HepG2 (cell line): ENCODE measurements at regions not wholly inside any gene's neighbourhood (a gene's known extent, or its start where the extent isn't known, plus 50 kb on each side); places are given as distances from the start of the nearest gene placed in this dataset.

ENCODE experiments used
- ATAC-seq: fragments of 200-7000 bp; cut with Tn5 transposase; 3 replicates; pipeline ENCODE4 v1.9.1; 2020; ENCODE audit warnings: mild to moderate bottlenecking, moderate library complexity
- BruUV-seq: library from RNA; stranded (reverse); fragments of 400-500 nt; replicated peaks from 2 replicates; lab custom pipeline; 2021; lab: Mats Ljungman, UMichigan
- CTCF ChIA-PET: fragments of 300-600 bp; formaldehyde crosslinking; extraction: SDS; loops from one replicate; lab custom pipeline; 2021; ENCODE audit warnings: low total read pairs, inconsistent platforms, low intra/inter-chr PET ratio; lab: Yijun Ruan, JAX
- POLR2A ChIA-PET: fragments of 350-600 bp; sonication (Branson Sonifier 250); formaldehyde crosslinking; loops from one replicate; lab custom pipeline; 2020; ENCODE audit warnings: antibody characterized with exemption, inconsistent platforms; lab: Yijun Ruan, JAX
- DNase-seq: peaks from one replicate; pipeline ENCODE4 v3.0.0-alpha.2; 2015; ENCODE audit warnings: low spot score
- FAIRE-seq: peaks from 3 replicates; lab custom pipeline; 2011; peaks lifted over from hg19 to GRCh38; lab: Jason Lieb, UNC
- H2AFZ ChIP-seq: one replicate; pipeline ENCODE4 v1.6.1; 2011; ENCODE audit warnings: low read length, inconsistent platforms
- H3K27ac ChIP-seq: fragments of 300-600 bp; 3 replicates; pipeline ENCODE4 v1.8.0; 2011; ENCODE audit warnings: mixed run types, mild to moderate bottlenecking, mixed read lengths, low read length, inconsistent platforms; ENCODE audit not compliant: insufficient read depth; ENCODE audit errors: extremely low read length
- H3K27me3 ChIP-seq, 2 experiments: fragments of 200-600 bp in 1 of 2; 2 replicates in 1 of 2; 3 replicates in 1 of 2; pipeline versions ENCODE4 v1.6.0 to v1.8.0; 2011; ENCODE audit warnings: low read length in 2 of 2, mild to moderate bottlenecking in 2 of 2, moderate library complexity in 2 of 2, inconsistent platforms in 1 of 2; ENCODE audit not compliant: insufficient read depth in 2 of 2, control insufficient read depth in 1 of 2
- H3K36me3 ChIP-seq, 2 experiments: fragments of 200-600 bp in 1 of 2; replicated peaks in 1 of 2; 2 replicates in 1 of 2; 3 replicates in 1 of 2; pipeline versions ENCODE4 v1.5.1 to v1.8.0; 2011; ENCODE audit warnings: low read length in 2 of 2, inconsistent platforms in 1 of 2; ENCODE audit not compliant: insufficient read depth in 2 of 2, control insufficient read depth in 1 of 2
- H3K4me1 ChIP-seq: 2 replicates; pipeline ENCODE4 v1.5.1; 2012; ENCODE audit warnings: low read length, inconsistent platforms; ENCODE audit not compliant: insufficient read depth
- H3K4me2 ChIP-seq: 2 replicates; pipeline ENCODE4 v1.6.0; 2011; ENCODE audit warnings: low read depth, low read length, inconsistent platforms
- H3K4me3 ChIP-seq, 3 experiments: fragments of 200-600 bp in 1 of 3; sonication (generic), shearing (Covaris generic) in 1 of 3; replicated peaks in 1 of 3; 2 replicates each; pipeline ENCODE4 v1.5.1; 2011 to 2016; ENCODE audit warnings: low read length in 3 of 3, inconsistent platforms in 2 of 3, low read depth in 2 of 3, mild to moderate bottlenecking in 2 of 3, control low read depth in 1 of 3, mixed read lengths in 1 of 3; ENCODE audit not compliant: insufficient read depth in 1 of 3
- H3K79me2 ChIP-seq: one replicate; pipeline ENCODE4 v1.6.1; 2011; ENCODE audit warnings: low read length, inconsistent platforms; ENCODE audit not compliant: insufficient read depth
- H3K9ac ChIP-seq: 2 replicates; pipeline ENCODE4 v1.6.0; 2011; ENCODE audit warnings: mild to moderate bottlenecking, low read depth, low read length, inconsistent platforms; ENCODE audit not compliant: insufficient read depth
- H3K9me3 ChIP-seq: 2 replicates; pipeline ENCODE4 v1.5.1; 2012; ENCODE audit warnings: mild to moderate bottlenecking, low read length
- H4K20me1 ChIP-seq: 2 replicates; pipeline ENCODE4 v1.6.0; 2011; ENCODE audit warnings: inconsistent platforms, mild to moderate bottlenecking, low read length, moderate library complexity; ENCODE audit not compliant: insufficient read depth
- AKAP8 ChIP-seq: sonication (generic); formaldehyde crosslinking; IDR thresholded peaks from 2 replicates; pipeline ENCODE4 v1.5.1; 2020; ENCODE audit warnings: mild to moderate bottlenecking, missing genetic modification reagents
- ELF1 ChIP-seq: sonication (generic); formaldehyde crosslinking; IDR thresholded peaks from 2 replicates; pipeline ENCODE4 v1.4.0; 2020; ENCODE audit warnings: missing genetic modification reagents
- GATAD1 ChIP-seq: IDR thresholded peaks from 2 replicates; pipeline ENCODE4 v1.6.1; 2016; ENCODE audit warnings: missing genetic modification reagents, missing compliant biosample characterization
- JUNB ChIP-seq: sonication (generic); formaldehyde crosslinking; IDR thresholded peaks from 2 replicates; pipeline ENCODE4 v1.8.0; 2022; ENCODE audit warnings: missing genetic modification reagents, mild to moderate bottlenecking, borderline replicate concordance
- MEIS2 ChIP-seq: sonication (generic); formaldehyde crosslinking; IDR thresholded peaks from 2 replicates; pipeline ENCODE4 v1.9.0; 2021; ENCODE audit warnings: mild to moderate bottlenecking, missing genetic modification reagents
- MIER3 ChIP-seq: IDR thresholded peaks from 2 replicates; pipeline ENCODE4 v1.6.1; 2016; ENCODE audit warnings: missing compliant biosample characterization, borderline replicate concordance
- POLR2AphosphoS2 ChIP-seq: IDR thresholded peaks from 2 replicates; pipeline ENCODE4 v1.6.1; 2011; ENCODE audit warnings: low read depth, low read length, improper control_type of control experiment
- SIN3B ChIP-seq: fragments of 150-350 bp; IDR thresholded peaks from 2 replicates; pipeline ENCODE4 v1.6.1; 2014; ENCODE audit warnings: low read length
- ZC3H4 ChIP-seq: sonication (generic); formaldehyde crosslinking; IDR thresholded peaks from 2 replicates; pipeline ENCODE4 v1.4.0; 2020; ENCODE audit warnings: missing genetic modification reagents, borderline replicate concordance
- ZNF275 ChIP-seq: sonication (generic); formaldehyde crosslinking; IDR thresholded peaks from 2 replicates; pipeline ENCODE4 v1.8.0; 2022; ENCODE audit warnings: missing genetic modification reagents, mild to moderate bottlenecking, inconsistent platforms, borderline replicate concordance
- ZNF589 ChIP-seq: sonication (generic); formaldehyde crosslinking; conservative IDR thresholded peaks from 2 replicates; pipeline ENCODE4 v1.8.0; 2022; ENCODE audit warnings: mild to moderate bottlenecking, moderate library complexity, missing genetic modification reagents
- WGBS: methylation state at CpG from one replicate; pipeline ENCODE4 v1.1.6; 2017; ENCODE audit warnings: low lambda C conversion rate; 5-methylcytosine and 5-hydroxymethylcytosine counted together
- in situ Hi-C: cut with HindIII; loops from 2 replicates; pipeline ENCODE4 v1.10.0; 2017; ENCODE audit warnings: low pct_unique_long_range_greater_than_20kb; ENCODE audit not compliant: extremely low pct_ligation_motif_present
- intact Hi-C: fragments of 100-400 bp; cut with micrococcal nuclease; formaldehyde crosslinking; loops from one replicate; pipeline ENCODE4 v1.10.0; 2022; ENCODE audit not compliant: unreplicated experiment

DNA sequence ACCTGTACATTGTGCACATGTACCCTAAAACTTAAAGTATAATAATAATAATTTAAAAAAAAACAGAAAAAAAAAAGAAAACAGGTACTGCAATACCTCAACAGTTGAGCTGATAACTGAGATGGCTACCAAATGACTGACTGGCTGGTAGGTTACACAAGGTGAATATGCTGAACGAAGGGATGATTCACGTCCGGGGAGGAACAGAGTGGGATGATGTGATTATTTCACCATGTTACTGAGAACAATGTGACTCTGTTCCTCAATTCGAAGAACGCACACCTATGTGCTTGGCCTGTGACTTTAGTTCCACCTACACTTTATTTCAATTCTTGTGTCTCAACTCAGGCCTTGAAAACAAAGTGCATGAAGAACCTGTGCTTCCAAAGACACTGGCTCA, 111.7 kb downstream of the CXXC4 start:
- H3K4me3 ChIP-seq, result no peak overlapping the region
- peak; percentile 1 for DNase-seq
- no peaks in the 10 kb centered on the region for H4K20me1 ChIP-seq
- H3K27me3 ChIP-seq, result no peaks in the 10 kb centered on the region
- no peaks in the 10 kb centered on the region for H3K9me3 ChIP-seq
- intact Hi-C loops (loop anchor here (10.0 kb wide), 1 partner anchor 112 kb away; the partner anchor contains the start of gene CXXC4), in situ Hi-C loops (no loop called here)
- no TSS peak for BruUV-seq
- 30% methylated on average over 5 of the region's 5 CpGs for WGBS
- H2AFZ ChIP-seq, result no peak overlapping the region
- ChIA-PET POLR2A (no interaction called here), CTCF (no interaction called here)
- no peak for FAIRE-seq
- H3K9ac ChIP-seq, result no peak overlapping the region
- no peak for ATAC-seq
- no peaks in the 10 kb centered on the region for H3K79me2 ChIP-seq
- no peaks in the 10 kb centered on the region for H3K36me3 ChIP-seq
- H3K27ac ChIP-seq, result no peak overlapping the region
- no peak overlapping the region for H3K4me2 ChIP-seq
- no peak for TF ChIP-seq ZNF275 (CRISPR knock-in tag)
- TF ChIP-seq MIER3, result no peak
- no peak for TF ChIP-seq MEIS2 (CRISPR knock-in tag)
- TF ChIP-seq GATAD1 (CRISPR knock-in tag), result no peak
- TF ChIP-seq SIN3B, result no peak
- no peak for TF ChIP-seq ZNF589 (CRISPR knock-in tag)
- TF ChIP-seq ELF1 (CRISPR knock-in tag), result no peak
- TF ChIP-seq ZC3H4 (CRISPR knock-in tag), result no peak
- no peak for TF ChIP-seq POLR2AphosphoS2
- TF ChIP-seq JUNB (CRISPR knock-in tag), result no peak
- no peak for TF ChIP-seq AKAP8 (CRISPR knock-in tag)
- no peaks in the 10 kb centered on the region for H3K4me1 ChIP-seq
